Cardiac muscle cell (in vitro differentiated cells and primary cell): ENCODE measurements at regions not wholly inside any gene's neighbourhood (a gene's known extent, or its start where the extent isn't known, plus 50 kb on each side); places are given as distances from the start of the nearest gene placed in this dataset.

Experiments used
- DNase-seq, 2 donors: peaks; one replicate each; pipeline versions ENCODE4 v3.0.0 to v3.0.0-alpha.2; 2010 to 2017; ENCODE audit warnings: low read depth in 1 of 2, low spot score in 1 of 2
- H3K27ac ChIP-seq: fragments of 200-600 bp; sonication (generic); 2 replicates; pipeline ENCODE4 v1.5.1; 2016
- H3K27me3 ChIP-seq: fragments of 200-600 bp; sonication (generic); 2 replicates; pipeline ENCODE4 v1.6.0; 2016; ENCODE audit warnings: control low read depth
- H3K36me3 ChIP-seq: fragments of 200-600 bp; sonication (generic); 2 replicates; pipeline ENCODE4 v1.5.1; 2016; ENCODE audit warnings: control low read depth
- H3K4me1 ChIP-seq: fragments of 200-600 bp; sonication (generic); 2 replicates; pipeline ENCODE4 v1.8.1; 2017; ENCODE audit warnings: low read depth, mild to moderate bottlenecking, mixed run types
- H3K4me3 ChIP-seq: fragments of 200-600 bp; sonication (generic); 2 replicates; pipeline ENCODE4 v1.5.1; 2016; ENCODE audit warnings: mild to moderate bottlenecking
- H3K9me3 ChIP-seq: fragments of 200-600 bp; sonication (generic); 2 replicates; pipeline ENCODE4 v1.5.1; 2017; ENCODE audit warnings: low read depth, mild to moderate bottlenecking, control low read depth
- TF ChIP-seq, protein P1 (sequence below): IDR thresholded peaks from 2 replicates; pipeline ENCODE4 v1.5.1; 2012; ENCODE audit warnings: low read depth, mild to moderate bottlenecking, low read length

DNA sequence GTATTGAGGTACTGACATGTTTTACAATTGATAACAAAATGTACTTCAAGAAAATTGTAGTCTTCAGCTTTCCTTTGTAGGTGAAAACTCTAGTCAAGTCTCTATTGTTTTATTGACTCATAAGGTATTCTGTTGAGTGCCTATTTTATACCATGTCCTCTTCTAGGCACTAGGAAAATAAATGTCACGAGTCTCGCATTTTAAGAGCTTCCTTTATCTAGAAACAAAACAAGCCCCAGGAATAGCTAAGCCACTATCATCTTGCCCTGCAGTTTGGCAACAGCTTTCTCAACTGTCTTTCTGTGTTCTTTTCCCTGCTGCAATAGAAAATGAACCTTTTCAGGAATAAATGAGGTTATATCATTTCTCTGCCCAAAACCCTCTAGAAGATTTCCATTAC, 288.5 kb upstream of the NEGR1 start:
- TF ChIP-seq, protein P1, sequence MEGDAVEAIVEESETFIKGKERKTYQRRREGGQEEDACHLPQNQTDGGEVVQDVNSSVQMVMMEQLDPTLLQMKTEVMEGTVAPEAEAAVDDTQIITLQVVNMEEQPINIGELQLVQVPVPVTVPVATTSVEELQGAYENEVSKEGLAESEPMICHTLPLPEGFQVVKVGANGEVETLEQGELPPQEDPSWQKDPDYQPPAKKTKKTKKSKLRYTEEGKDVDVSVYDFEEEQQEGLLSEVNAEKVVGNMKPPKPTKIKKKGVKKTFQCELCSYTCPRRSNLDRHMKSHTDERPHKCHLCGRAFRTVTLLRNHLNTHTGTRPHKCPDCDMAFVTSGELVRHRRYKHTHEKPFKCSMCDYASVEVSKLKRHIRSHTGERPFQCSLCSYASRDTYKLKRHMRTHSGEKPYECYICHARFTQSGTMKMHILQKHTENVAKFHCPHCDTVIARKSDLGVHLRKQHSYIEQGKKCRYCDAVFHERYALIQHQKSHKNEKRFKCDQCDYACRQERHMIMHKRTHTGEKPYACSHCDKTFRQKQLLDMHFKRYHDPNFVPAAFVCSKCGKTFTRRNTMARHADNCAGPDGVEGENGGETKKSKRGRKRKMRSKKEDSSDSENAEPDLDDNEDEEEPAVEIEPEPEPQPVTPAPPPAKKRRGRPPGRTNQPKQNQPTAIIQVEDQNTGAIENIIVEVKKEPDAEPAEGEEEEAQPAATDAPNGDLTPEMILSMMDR = no peak
- Histone ChIP-seq H3K36me3 (no peaks in the 10 kb centered on the region), H3K27me3 (no peaks in the 10 kb centered on the region), H3K4me3 (no peak overlapping the region), H3K27ac (no peak overlapping the region), H3K9me3 (no peaks in the 10 kb centered on the region), H3K4me1 (peaks cover 9% of the 10 kb centered on the region)
- DNase-seq = no peak

DNA sequence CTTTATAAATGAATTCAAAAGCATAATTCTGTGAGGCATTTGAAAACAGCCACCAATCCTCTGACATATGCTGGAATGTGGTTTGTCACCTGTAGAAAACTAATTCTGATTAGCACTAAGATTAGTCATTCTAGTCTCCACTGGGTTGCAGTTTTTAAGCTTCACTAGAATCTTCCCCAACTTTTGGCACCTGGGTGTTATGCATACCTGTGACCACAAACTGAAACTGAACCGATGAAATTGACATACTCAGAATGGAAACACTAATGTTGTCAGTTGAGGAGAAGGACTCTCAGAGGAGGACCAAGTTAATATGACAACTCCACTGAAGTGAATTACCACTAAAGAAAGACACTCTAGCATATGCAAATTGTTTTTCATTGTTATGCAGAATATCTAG, 285.8 kb upstream of the NEGR1 start:
- Histone ChIP-seq H3K4me3 (no peak overlapping the region), H3K36me3 (no peaks in the 10 kb centered on the region), H3K27me3 (no peaks in the 10 kb centered on the region), H3K27ac (no peak overlapping the region), H3K9me3 (no peaks in the 10 kb centered on the region), H3K4me1 (peaks cover 9% of the 10 kb centered on the region)
- TF ChIP-seq, protein P1 = no peak
- no peak for DNase-seq

DNA sequence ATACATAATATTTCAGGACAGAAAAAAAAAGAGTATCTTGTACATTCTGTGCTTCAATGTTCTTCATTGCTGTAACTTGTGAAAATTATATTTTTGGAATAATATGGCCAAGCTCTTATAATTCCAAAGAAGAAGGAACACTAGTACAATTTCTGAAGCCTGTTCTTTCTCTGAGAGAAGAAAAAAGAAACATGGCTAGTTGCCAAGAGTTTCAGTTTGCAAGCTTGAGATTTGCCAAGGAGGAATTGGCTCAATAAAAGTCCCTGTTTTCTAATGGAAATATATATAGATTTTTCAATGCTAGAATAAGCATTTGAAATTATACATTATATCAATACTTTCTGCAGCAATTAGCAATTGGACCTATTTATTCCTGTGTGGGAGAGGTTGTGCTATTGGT, 285.2 kb upstream of the NEGR1 start:
- TF ChIP-seq, protein P1 = no peak
- H3K27ac ChIP-seq = no peak overlapping the region
- H3K4me3 ChIP-seq = no peak overlapping the region
- no peaks in the 10 kb centered on the region for H3K9me3 ChIP-seq
- DNase-seq = peak; percentile 38 to 45
- peaks cover 9% of the 10 kb centered on the region for H3K4me1 ChIP-seq
- H3K27me3 ChIP-seq = no peaks in the 10 kb centered on the region
- H3K36me3 ChIP-seq = no peaks in the 10 kb centered on the region

DNA sequence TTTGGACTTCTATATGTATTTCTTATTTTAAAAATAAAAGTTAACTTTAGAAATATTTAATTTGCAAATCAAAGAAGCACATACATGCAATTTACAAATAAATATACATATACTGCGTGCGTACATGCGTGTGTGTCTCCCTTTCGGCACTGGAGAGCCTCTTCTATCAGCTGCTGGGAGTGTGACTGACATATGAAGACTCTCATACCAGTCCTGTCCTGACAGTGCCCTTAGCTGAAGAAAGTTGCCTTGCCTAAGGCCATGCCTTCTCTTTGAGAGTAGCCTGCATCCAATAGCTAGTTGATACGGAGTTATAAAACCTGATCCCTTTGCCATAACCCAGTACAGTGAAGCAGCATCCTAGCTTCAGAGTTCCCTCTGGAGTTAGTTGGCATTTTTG, 282.4 kb upstream of the NEGR1 start:
- TF ChIP-seq, protein P1 = no peak
- Histone ChIP-seq H3K4me1 (no peaks in the 10 kb centered on the region), H3K27me3 (no peaks in the 10 kb centered on the region)

DNA sequence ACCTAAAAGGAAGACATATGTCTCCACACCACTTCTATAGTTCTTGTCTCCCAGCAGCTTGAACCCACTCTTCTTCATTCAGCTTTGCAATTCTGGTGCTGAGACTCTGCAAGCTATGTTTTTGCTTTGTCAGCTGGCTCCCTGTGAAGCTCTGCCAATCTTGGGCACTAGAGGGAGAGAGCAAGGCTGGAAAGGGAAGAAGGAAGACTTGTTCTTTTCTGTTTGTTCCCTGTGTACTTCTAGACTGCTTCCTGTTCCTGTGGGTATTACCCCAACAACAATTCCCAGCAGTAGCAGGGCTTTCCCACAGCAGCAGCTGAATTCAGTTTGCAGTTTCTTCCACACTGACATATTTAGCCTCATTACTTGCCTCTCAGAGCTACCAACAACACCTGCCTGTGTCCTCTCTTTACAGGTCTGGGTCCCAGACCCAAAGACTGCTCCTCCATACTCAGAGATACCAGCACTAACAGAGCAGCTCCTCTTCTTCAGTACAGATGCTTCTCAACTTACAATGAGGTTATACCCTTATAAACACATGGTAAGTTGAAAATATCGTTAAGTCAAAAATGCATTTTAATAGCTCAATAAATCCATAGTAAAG, 275.2 kb upstream of the NEGR1 start:
- no peak overlapping the region for H3K4me3 ChIP-seq
- H3K27ac ChIP-seq = no peak overlapping the region
- no peaks in the 10 kb centered on the region for H3K4me1 ChIP-seq
- H3K9me3 ChIP-seq = no peaks in the 10 kb centered on the region
- H3K27me3 ChIP-seq = no peaks in the 10 kb centered on the region
- DNase-seq = peak; percentile 9 to 38
- no peaks in the 10 kb centered on the region for H3K36me3 ChIP-seq
- TF ChIP-seq, protein P1 = peak; percentile 38

More for the DNA sequence above, 282.4 kb upstream of the NEGR1 start:
- Histone ChIP-seq H3K36me3 (no peaks in the 10 kb centered on the region), H3K27ac (no peak overlapping the region), H3K4me3 (no peak overlapping the region), H3K9me3 (no peaks in the 10 kb centered on the region)
- DNase-seq = peak in 1 of 2 donors; percentile 1
